GM18867 (cell line): ENCODE measurements at regions not wholly inside any gene's neighbourhood (a gene's known extent, or its start where the extent isn't known, plus 50 kb on each side); places are given as distances from the start of the nearest gene placed in this dataset.

Experiments
- ATAC-seq: cut with Tn5 transposase; IDR thresholded peaks from one replicate; pipeline ENCODE4 v1.9.1; 2021; ENCODE audit warnings: mild to moderate bottlenecking, moderate library complexity; ENCODE audit not compliant: unreplicated experiment

GRCh38 chr17:79145548-79145947 lies 70.9 kb downstream of the ENGASE start:
- no peak for ATAC-seq

- ATAC-seq, result no peak
These were observed 69.5 kb downstream of the ENGASE start for GRCh38 chr17:79144133-79144532.

DNA sequence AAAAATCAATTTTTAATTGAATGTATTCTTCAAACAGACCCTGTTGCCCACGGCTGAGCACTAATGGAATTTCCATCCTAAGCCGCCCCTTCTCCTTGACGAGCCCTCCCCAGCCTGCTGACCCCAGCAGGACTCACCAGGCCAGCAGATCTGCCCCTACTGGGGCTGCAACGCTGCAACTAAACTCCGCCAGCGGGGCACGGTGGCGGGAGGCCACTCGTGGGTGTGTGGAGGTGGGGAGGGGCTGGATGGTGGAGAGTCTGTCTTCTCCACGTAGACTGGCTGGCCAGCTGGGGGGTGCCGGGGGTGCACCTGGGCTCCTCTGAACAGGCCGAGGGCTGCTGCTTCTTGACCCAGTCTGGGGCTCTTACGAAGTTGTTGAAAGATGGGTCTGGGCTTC lies 67.8 kb downstream of the ENGASE start:
- ATAC-seq, result no peak

GRCh38 chr17:79141578-79142355 lies 67.1 kb downstream of the ENGASE start:
- ATAC-seq, result no peak

- ATAC-seq, result no peak
These were observed 64.2 kb downstream of the ENGASE start for GRCh38 chr17:79138826-79139225.

- no peak for ATAC-seq
These were observed 63.2 kb downstream of the ENGASE start for GRCh38 chr17:79137789-79138165.

DNA sequence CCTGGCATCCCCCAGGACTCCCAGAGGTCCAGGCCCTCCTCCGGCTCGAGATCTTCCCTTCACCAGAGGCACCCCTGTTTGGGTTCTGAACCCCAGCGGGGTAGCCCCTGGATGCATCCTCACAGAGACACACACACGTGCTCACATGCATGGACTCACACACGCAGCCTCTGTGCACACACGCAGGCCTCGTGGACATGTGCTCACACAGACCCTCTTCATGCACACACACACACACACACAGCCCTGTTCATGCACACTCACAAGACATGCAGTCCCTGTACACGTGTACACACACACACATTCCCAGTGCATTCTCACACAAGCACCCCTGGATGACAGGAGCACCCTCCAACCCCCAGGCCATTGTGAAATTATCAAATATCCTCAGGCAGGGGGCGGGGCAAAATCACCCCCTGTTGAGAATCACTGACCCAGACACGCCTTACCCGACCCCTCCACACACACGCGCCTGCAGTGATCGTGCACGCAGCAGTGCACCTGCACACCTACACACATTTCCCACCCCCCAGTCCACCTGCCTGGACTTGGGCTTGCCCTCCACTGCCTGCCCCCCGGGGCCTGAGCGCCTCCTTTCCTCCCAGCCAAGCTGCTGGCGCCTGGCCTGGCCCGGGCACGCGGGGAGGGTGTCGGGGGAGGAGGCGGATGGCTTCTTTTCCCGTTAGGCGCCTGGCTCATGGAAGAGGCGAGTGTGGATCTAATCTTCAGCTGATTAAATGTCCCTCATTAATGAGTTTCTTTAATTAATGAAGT lies 62.6 kb downstream of the ENGASE start:
- ATAC-seq, result no peak

GRCh38 chr17:79136596-79136995 lies 62.0 kb downstream of the ENGASE start:
- no peak for ATAC-seq
